Neural progenitor cell (in vitro differentiated cells): ENCODE measurements at regions not wholly inside any gene's neighbourhood (a gene's known extent, or its start where the extent isn't known, plus 50 kb on each side); places are given as distances from the start of the nearest gene placed in this dataset.
A peak's percentile ranks its signal among the peaks of the same experiment; 100 is the strongest.

ENCODE experiments used
- DNase-seq: peaks from one replicate; pipeline ENCODE4 v3.0.0-alpha.2; 2016; ENCODE audit warnings: low spot score
- H2AFZ ChIP-seq: fragments of 200-600 bp; sonication (generic); replicated peaks from 2 replicates; pipeline ENCODE4 v1.6.1; 2016; ENCODE audit warnings: antibody characterized with exemption
- H3F3A ChIP-seq: fragments of 200-600 bp; sonication (generic); 2 replicates; pipeline ENCODE4 v1.6.1; 2016; ENCODE audit warnings: antibody characterized with exemption, low read depth
- H3K27ac ChIP-seq: fragments of 200-600 bp; sonication (generic); 2 replicates; pipeline ENCODE4 v1.5.1; 2016; ENCODE audit warnings: mild to moderate bottlenecking
- H3K27me3 ChIP-seq: fragments of 200-600 bp; sonication (generic); 2 replicates; pipeline ENCODE4 v1.6.1; 2016; ENCODE audit warnings: mild to moderate bottlenecking, moderate library complexity
- H3K36me3 ChIP-seq: fragments of 200-600 bp; sonication (generic); 2 replicates; pipeline ENCODE4 v1.5.1; 2016
- H3K4me1 ChIP-seq: fragments of 200-600 bp; sonication (generic); 2 replicates; pipeline ENCODE4 v1.6.1; 2016; ENCODE audit warnings: mixed run types
- H3K4me2 ChIP-seq: fragments of 200-600 bp; sonication (generic); 2 replicates; pipeline ENCODE4 v1.6.1; 2016
- H3K4me3 ChIP-seq: fragments of 200-600 bp; sonication (generic); 2 replicates; pipeline ENCODE4 v1.5.1; 2016
- H3K79me2 ChIP-seq: fragments of 200-600 bp; sonication (generic); 2 replicates; pipeline ENCODE4 v1.6.1; 2016; ENCODE audit warnings: low read depth
- H3K9ac ChIP-seq: fragments of 200-600 bp; sonication (generic); 2 replicates; pipeline ENCODE4 v1.6.1; 2016
- H3K9me3 ChIP-seq: fragments of 200-600 bp; sonication (generic); 2 replicates; pipeline ENCODE4 v1.5.1; 2016; ENCODE audit warnings: low read depth
- H4K20me1 ChIP-seq: fragments of 200-600 bp; sonication (generic); 2 replicates; pipeline ENCODE4 v1.6.1; 2016; ENCODE audit warnings: low read depth
- H3K27ac Mint-ChIP-seq: 3 replicates; pipeline ENCODE4 v1.8.0; 2021; ENCODE audit warnings: mixed read lengths
- H3K27me3 Mint-ChIP-seq: 2 replicates; pipeline ENCODE4 v1.8.0; 2022; ENCODE audit warnings: low read depth, mild to moderate bottlenecking, inconsistent platforms, moderate library complexity, mixed read lengths; ENCODE audit not compliant: insufficient read depth
- H3K36me3 Mint-ChIP-seq: 3 replicates; pipeline ENCODE4 v1.8.0; 2021; ENCODE audit warnings: mixed read lengths
- H3K4me1 Mint-ChIP-seq: 3 replicates; pipeline ENCODE4 v1.8.0; 2021; ENCODE audit warnings: mixed read lengths
- H3K4me3 Mint-ChIP-seq: 3 replicates; pipeline ENCODE4 v1.8.0; 2021; ENCODE audit warnings: mild to moderate bottlenecking, moderate library complexity, mixed read lengths
- H3K9me3 Mint-ChIP-seq: 3 replicates; pipeline ENCODE4 v1.8.0; 2020; ENCODE audit warnings: mixed read lengths
- EZH2 ChIP-seq: fragments of 200-600 bp; sonication (generic); IDR thresholded peaks from 2 replicates; pipeline ENCODE4 v1.6.1; 2017; ENCODE audit warnings: antibody characterized with exemption, mild to moderate bottlenecking, moderate library complexity
- EZH2phosphoT487 ChIP-seq: fragments of 200-600 bp; sonication (generic); IDR thresholded peaks from 2 replicates; pipeline ENCODE4 v1.6.1; 2017; ENCODE audit warnings: antibody characterized with exemption
- TF ChIP-seq, protein P1 (sequence below): fragments of 200-600 bp; sonication (generic); IDR thresholded peaks from 2 replicates; pipeline ENCODE4 v1.5.1; 2017; ENCODE audit warnings: antibody characterized with exemption, mild to moderate bottlenecking

DNA sequence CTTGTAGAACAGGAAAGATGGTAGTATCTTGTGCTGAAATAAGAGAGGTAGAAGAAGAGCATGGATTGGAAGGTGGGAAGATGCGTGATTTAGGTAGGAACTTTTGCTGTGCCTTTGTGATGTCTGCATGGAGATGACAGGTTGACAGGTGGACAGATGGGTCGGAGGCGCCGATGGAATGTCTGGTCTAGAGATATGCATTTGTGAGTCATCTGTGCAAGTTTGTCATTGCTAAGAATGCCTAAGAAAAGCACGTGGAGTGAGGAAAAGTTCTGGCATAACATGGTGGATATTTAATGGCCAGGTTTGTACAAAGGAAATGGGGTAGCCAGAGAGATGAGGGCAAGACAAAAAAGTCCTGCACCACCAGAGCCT, 76.0 kb upstream of the ARMC3 start:
- H3K4me1 Mint-ChIP-seq, result peaks cover 2% of the 10 kb centered on the region
- H3K36me3 Mint-ChIP-seq, result no peaks in the 10 kb centered on the region
- Histone ChIP-seq H3K9ac (no peak overlapping the region), H3K4me1 (no peaks in the 10 kb centered on the region), H3K4me3 (no peak overlapping the region), H3K36me3 (no peaks in the 10 kb centered on the region), H2AFZ (no peak overlapping the region), H3K27me3 (no peaks in the 10 kb centered on the region), H3K79me2 (no peaks in the 10 kb centered on the region), H3K4me2 (no peak overlapping the region), H3K27ac (no peak overlapping the region), H3K9me3 (no peaks in the 10 kb centered on the region), H3F3A (no peaks in the 10 kb centered on the region), H4K20me1 (no peaks in the 10 kb centered on the region)
- DNase-seq, result no peak
- H3K27ac Mint-ChIP-seq, result no peak overlapping the region
- H3K27me3 Mint-ChIP-seq, result no peaks in the 10 kb centered on the region
- TF ChIP-seq EZH2 (no peak), EZH2phosphoT487 (no peak)
- TF ChIP-seq, protein P1, sequence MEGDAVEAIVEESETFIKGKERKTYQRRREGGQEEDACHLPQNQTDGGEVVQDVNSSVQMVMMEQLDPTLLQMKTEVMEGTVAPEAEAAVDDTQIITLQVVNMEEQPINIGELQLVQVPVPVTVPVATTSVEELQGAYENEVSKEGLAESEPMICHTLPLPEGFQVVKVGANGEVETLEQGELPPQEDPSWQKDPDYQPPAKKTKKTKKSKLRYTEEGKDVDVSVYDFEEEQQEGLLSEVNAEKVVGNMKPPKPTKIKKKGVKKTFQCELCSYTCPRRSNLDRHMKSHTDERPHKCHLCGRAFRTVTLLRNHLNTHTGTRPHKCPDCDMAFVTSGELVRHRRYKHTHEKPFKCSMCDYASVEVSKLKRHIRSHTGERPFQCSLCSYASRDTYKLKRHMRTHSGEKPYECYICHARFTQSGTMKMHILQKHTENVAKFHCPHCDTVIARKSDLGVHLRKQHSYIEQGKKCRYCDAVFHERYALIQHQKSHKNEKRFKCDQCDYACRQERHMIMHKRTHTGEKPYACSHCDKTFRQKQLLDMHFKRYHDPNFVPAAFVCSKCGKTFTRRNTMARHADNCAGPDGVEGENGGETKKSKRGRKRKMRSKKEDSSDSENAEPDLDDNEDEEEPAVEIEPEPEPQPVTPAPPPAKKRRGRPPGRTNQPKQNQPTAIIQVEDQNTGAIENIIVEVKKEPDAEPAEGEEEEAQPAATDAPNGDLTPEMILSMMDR, result no peak
- H3K9me3 Mint-ChIP-seq, result no peaks in the 10 kb centered on the region
- no peak overlapping the region for H3K4me3 Mint-ChIP-seq

DNA sequence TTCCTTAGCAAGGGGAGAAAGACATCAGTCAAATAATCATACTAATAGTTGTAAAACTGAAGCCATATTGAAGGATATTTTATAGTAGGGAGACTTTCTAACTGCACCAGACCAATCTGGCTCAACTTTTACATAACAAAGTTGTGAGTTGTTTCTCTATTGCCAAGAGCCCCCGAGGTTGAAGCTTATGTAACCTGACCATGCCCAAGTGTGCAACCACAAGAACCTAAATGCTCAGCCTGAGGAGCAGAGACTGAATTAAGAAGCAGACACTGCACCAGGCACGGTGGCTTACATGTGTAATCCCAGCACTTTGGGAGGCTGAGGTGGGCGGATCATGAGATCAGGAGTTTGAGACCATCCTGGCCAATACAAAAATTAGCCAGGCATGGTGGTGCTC, 77.3 kb upstream of the ARMC3 start:
- H3K9me3 ChIP-seq, result no peaks in the 10 kb centered on the region
- no peak overlapping the region for H3K9ac ChIP-seq
- H3K4me2 ChIP-seq, result no peak overlapping the region
- no peak overlapping the region for H2AFZ ChIP-seq
- DNase-seq, result no peak
- H3K27me3 Mint-ChIP-seq, result no peaks in the 10 kb centered on the region
- H3K4me3 Mint-ChIP-seq, result no peak overlapping the region
- peaks cover 2% of the 10 kb centered on the region for H3K4me1 Mint-ChIP-seq
- no peaks in the 10 kb centered on the region for H3K4me1 ChIP-seq
- H3K27me3 ChIP-seq, result no peaks in the 10 kb centered on the region
- no peaks in the 10 kb centered on the region for H3K9me3 Mint-ChIP-seq
- TF ChIP-seq, protein P1, result no peak
- no peak for TF ChIP-seq EZH2phosphoT487
- TF ChIP-seq EZH2, result no peak
- no peaks in the 10 kb centered on the region for H4K20me1 ChIP-seq
- no peaks in the 10 kb centered on the region for H3F3A ChIP-seq
- H3K27ac Mint-ChIP-seq, result no peak overlapping the region
- no peaks in the 10 kb centered on the region for H3K79me2 ChIP-seq
- H3K36me3 ChIP-seq, result no peaks in the 10 kb centered on the region
- no peak overlapping the region for H3K4me3 ChIP-seq
- no peaks in the 10 kb centered on the region for H3K36me3 Mint-ChIP-seq
- H3K27ac ChIP-seq, result no peak overlapping the region

DNA sequence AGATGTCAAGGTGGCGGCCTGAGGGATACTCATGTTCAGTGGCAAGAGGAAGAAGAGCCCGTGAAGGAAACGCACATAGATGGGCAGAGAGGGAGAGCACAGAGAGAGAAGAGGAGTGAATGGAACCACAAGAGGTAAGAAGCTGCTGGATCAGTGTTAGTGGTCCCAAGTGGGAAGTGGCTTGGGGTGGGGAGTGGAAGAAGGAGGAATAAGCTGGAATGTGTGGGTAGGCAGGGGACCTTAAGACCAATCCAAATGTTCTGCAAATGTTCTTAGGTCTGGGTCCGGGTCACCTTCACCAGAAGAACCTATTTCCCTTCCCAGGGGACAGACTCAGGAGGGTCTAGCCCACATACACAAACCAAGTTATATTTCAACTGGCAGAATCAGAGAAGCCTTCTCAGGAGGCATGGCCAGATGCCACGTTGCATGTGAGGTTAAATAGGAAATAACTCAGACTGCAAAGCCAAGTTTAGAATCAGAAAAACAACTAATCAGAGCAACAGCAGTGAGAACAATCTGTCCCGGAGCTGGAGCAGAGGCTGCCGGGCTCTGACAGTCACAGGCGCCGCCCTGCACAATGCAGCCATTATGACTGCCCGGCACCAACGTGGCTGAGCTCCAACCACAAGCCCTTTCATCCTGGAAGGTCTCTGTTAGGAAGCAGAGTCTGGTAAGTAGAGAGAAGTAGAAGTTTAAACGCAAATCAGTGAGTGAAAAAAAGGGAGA, 78.6 kb upstream of the ARMC3 start:
- no peaks in the 10 kb centered on the region for H3F3A ChIP-seq

More for the DNA sequence above, 78.6 kb upstream of the ARMC3 start:
- DNase-seq, result no peak
- peaks cover 2% of the 10 kb centered on the region for H3K4me1 Mint-ChIP-seq
- Histone ChIP-seq H3K9me3 (no peaks in the 10 kb centered on the region), H3K79me2 (no peaks in the 10 kb centered on the region), H2AFZ (peak overlapping the region; percentile 32), H3K36me3 (no peaks in the 10 kb centered on the region), H3K27ac (no peak overlapping the region), H3K27me3 (no peaks in the 10 kb centered on the region), H3K4me1 (no peaks in the 10 kb centered on the region), H3K9ac (no peak overlapping the region), H3K4me2 (no peak overlapping the region), H3K4me3 (no peak overlapping the region), H4K20me1 (no peaks in the 10 kb centered on the region)
- no peaks in the 10 kb centered on the region for H3K27me3 Mint-ChIP-seq
- H3K4me3 Mint-ChIP-seq, result no peak overlapping the region
- no peaks in the 10 kb centered on the region for H3K36me3 Mint-ChIP-seq
- TF ChIP-seq EZH2 (no peak), EZH2phosphoT487 (no peak)
- TF ChIP-seq, protein P1, result no peak
- H3K27ac Mint-ChIP-seq, result no peak overlapping the region
- H3K9me3 Mint-ChIP-seq, result no peaks in the 10 kb centered on the region
